Right atrium auricular region (tissue), 2 donors: ENCODE measurements at regions not wholly inside any gene's neighbourhood (a gene's known extent, or its start where the extent isn't known, plus 50 kb on each side); places are given as distances from the start of the nearest gene placed in this dataset.

Experiments used
- DNase-seq: peaks from one replicate; pipeline ENCODE4 v3.0.0-alpha.2; 2019; ENCODE audit warnings: low spot score
- H3K27ac ChIP-seq, 2 donors: fragments of 200-600 bp; sonication (generic); 1 replicate in 1 of 2; 2 replicates in 1 of 2; pipeline ENCODE4 v1.5.1; 2016 to 2019
- H3K27me3 ChIP-seq, 2 donors: fragments of 200-600 bp; sonication (generic); one replicate each; pipeline versions ENCODE4 v1.5.1 to v1.6.0; 2017 to 2019
- H3K36me3 ChIP-seq: fragments of 200-600 bp; sonication (generic); one replicate; pipeline ENCODE4 v1.5.1; 2016
- H3K4me1 ChIP-seq, 2 donors: fragments of 200-600 bp; sonication (generic); one replicate each; pipeline versions ENCODE4 v1.5.1 to v1.6.0; 2017 to 2019
- H3K4me3 ChIP-seq, 2 donors: fragments of 200-600 bp; sonication (generic); 1 replicate in 1 of 2; 2 replicates in 1 of 2; pipeline ENCODE4 v1.5.1; 2017 to 2019; ENCODE audit warnings: mild to moderate bottlenecking in 1 of 2, moderate library complexity in 1 of 2
- H3K9me3 ChIP-seq, 2 donors: fragments of 200-600 bp; sonication (generic); one replicate each; pipeline ENCODE4 v1.5.1; 2019
- CTCF ChIP-seq, 2 donors: fragments of 200-600 bp; sonication (generic); IDR thresholded peaks; one replicate each; pipeline ENCODE4 v1.5.1; 2019; ENCODE audit warnings: antibody characterized with exemption in 2 of 2

DNA sequence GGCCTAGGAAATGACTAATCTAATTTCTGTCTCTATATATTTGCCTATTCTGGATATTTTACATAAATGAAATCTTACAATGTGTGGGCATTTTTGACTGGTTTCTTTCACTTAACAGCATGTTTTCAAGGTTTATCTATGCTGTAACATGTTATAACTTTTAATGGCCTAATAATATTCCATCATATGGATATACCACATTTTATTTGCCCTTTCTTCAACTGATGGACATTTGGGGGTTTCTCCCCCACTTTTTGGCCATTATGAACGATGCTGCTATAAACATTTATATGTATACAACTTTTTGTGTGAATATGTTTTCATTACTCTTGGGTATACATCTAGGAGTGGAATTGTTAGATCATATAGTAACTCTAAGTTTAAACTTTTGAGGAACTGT, 357.3 kb upstream of the ADAMTS9 start:
- no peak for DNase-seq
- H3K36me3 ChIP-seq: no peaks in the 10 kb centered on the region
- H3K4me1 ChIP-seq: no peaks in the 10 kb centered on the region
- TF ChIP-seq CTCF (IDR thresholded peaks at IDR 0.05): no peak
- no peak overlapping the region for H3K27ac ChIP-seq
- H3K9me3 ChIP-seq: peaks cover 6 to 12% of the 10 kb centered on the region in 2 donors
- H3K4me3 ChIP-seq: no peak overlapping the region
- no peaks in the 10 kb centered on the region for H3K27me3 ChIP-seq

GRCh38 chr3:65044401-65044800, 356.6 kb upstream of the ADAMTS9 start:
- Histone ChIP-seq H3K4me3 (no peak overlapping the region), H3K36me3 (no peaks in the 10 kb centered on the region), H3K27ac (no peak overlapping the region), H3K4me1 (no peaks in the 10 kb centered on the region), H3K9me3 (peaks cover 6 to 12% of the 10 kb centered on the region in 2 donors), H3K27me3 (no peaks in the 10 kb centered on the region)
- no peak for DNase-seq
- no peak for TF ChIP-seq CTCF (IDR thresholded peaks at IDR 0.05)

- no peak overlapping the region for H3K4me3 ChIP-seq
Observed at GRCh38 chr3:65042675-65043074, 354.9 kb upstream of the ADAMTS9 start.

DNA sequence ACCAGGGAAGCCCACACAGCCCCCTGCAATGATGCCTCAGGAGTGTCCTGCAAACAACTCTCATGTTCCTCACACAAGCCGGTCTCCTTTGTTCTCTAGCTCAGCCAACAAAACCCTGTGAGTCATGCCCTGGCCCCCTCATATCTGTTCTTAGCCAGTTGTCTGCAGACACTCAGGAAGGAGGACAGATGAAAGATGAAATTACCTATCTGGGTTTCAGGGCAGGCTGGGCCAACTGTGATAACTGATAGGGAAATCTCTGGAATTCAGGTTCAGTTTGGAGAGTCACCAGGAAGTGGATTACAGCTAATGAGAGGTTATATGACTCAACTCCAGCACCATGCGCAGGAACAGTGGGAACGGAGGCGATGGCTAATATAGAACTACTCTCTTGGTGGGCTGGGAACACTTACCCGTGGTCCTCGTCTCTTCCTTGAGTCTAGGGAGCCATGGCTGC, 352.0 kb upstream of the ADAMTS9 start:
- no peaks in the 10 kb centered on the region for H3K27me3 ChIP-seq
- no peaks in the 10 kb centered on the region for H3K9me3 ChIP-seq
- H3K4me3 ChIP-seq: no peak overlapping the region
- no peaks in the 10 kb centered on the region for H3K4me1 ChIP-seq
- no peak overlapping the region for H3K27ac ChIP-seq
- no peak for TF ChIP-seq CTCF (IDR thresholded peaks at IDR 0.05)
- no peaks in the 10 kb centered on the region for H3K36me3 ChIP-seq
- DNase-seq: no peak

More at GRCh38 chr3:65042675-65043074, 354.9 kb upstream of the ADAMTS9 start:
- no peaks in the 10 kb centered on the region for H3K27me3 ChIP-seq
- DNase-seq: no peak
- no peak overlapping the region for H3K27ac ChIP-seq
- no peaks in the 10 kb centered on the region for H3K4me1 ChIP-seq
- peaks cover 6 to 12% of the 10 kb centered on the region in 2 donors for H3K9me3 ChIP-seq
- no peak for TF ChIP-seq CTCF (IDR thresholded peaks at IDR 0.05)
- no peaks in the 10 kb centered on the region for H3K36me3 ChIP-seq

GRCh38 chr3:65037861-65038260, 350.1 kb upstream of the ADAMTS9 start:
- no peak for TF ChIP-seq CTCF (IDR thresholded peaks at IDR 0.05)
- H3K9me3 ChIP-seq: no peaks in the 10 kb centered on the region

GRCh38 chr3:65035246-65035645, 347.4 kb upstream of the ADAMTS9 start:
- Histone ChIP-seq H3K4me1 (no peaks in the 10 kb centered on the region), H3K27ac (no peak overlapping the region), H3K9me3 (no peaks in the 10 kb centered on the region), H3K27me3 (no peaks in the 10 kb centered on the region), H3K36me3 (no peaks in the 10 kb centered on the region), H3K4me3 (no peak overlapping the region)
- no peak for TF ChIP-seq CTCF (IDR thresholded peaks at IDR 0.05)
- DNase-seq: no peak

More at GRCh38 chr3:65037861-65038260, 350.1 kb upstream of the ADAMTS9 start:
- H3K36me3 ChIP-seq: no peaks in the 10 kb centered on the region
- DNase-seq: no peak
- H3K27me3 ChIP-seq: no peaks in the 10 kb centered on the region
- no peaks in the 10 kb centered on the region for H3K4me1 ChIP-seq
- no peak overlapping the region for H3K27ac ChIP-seq
- H3K4me3 ChIP-seq: no peak overlapping the region
